ENCODE measurements at regions not wholly inside any gene's neighbourhood (a gene's known extent, or its start where the extent isn't known, plus 50 kb on each side); places are given as distances from the start of the nearest gene placed in this dataset.

- DNase-seq (ENCODE audit: low spot score) (no peak), ATAC-seq (no peak)
- Histone ChIP-seq H3K4me2 (no peak overlapping the region), H3K27ac (ENCODE audit: low read depth) (no peak overlapping the region), H4K20me1 (replicated peaks; ENCODE audit: insufficient read depth) (no peaks in the 10 kb centered on the region), H3K4me1 (ENCODE audit: insufficient read depth) (no peaks in the 10 kb centered on the region), H3K27me3 (ENCODE audit: insufficient read depth) (no peaks in the 10 kb centered on the region), H3K4me3 (no peak overlapping the region), H3K9me2 (ENCODE audit: insufficient read depth) (no peaks in the 10 kb centered on the region), H3K36me3 (ENCODE audit: insufficient read depth) (no peaks in the 10 kb centered on the region), H2AFZ (no peak overlapping the region), H3K79me2 (replicated peaks; ENCODE audit: insufficient read depth) (no peaks in the 10 kb centered on the region), H3F3A (replicated peaks; ENCODE audit: low read depth) (no peaks in the 10 kb centered on the region)
- peaks cover 5% of the 10 kb centered on the region; the same call in 2 of the 3 replicates for H3K9me3 Mint-ChIP-seq
- TF ChIP-seq ZNF462 (CRISPR knock-in tag; IDR thresholded peaks at IDR 0.05) (no peak), POLR2AphosphoS5 (IDR thresholded peaks at IDR 0.05; ENCODE audit: low read depth) (no peak), ZNF114 (CRISPR knock-in tag; IDR thresholded peaks at IDR 0.05) (no peak), STAT1 (IDR thresholded peaks at IDR 0.05; ENCODE audit: unreplicated experiment) (no peak), ETS1 (IDR thresholded peaks at IDR 0.05) (no peak), ZNF331 (CRISPR knock-in tag; IDR thresholded peaks at IDR 0.05; ENCODE audit: low read depth) (no peak), CREB1 (CRISPR knock-in tag; IDR thresholded peaks at IDR 0.05; ENCODE audit: low read depth) (no peak), EZH2phosphoT487 (IDR thresholded peaks at IDR 0.05; ENCODE audit: unreplicated experiment) (no peak), REST (IDR thresholded peaks at IDR 0.05; ENCODE audit: unreplicated experiment) (no peak), JUNB (IDR thresholded peaks at IDR 0.05; ENCODE audit: unreplicated experiment) (no peak)
- H3K4me3 Mint-ChIP-seq, result no peak overlapping the region
- H3K27ac Mint-ChIP-seq, result no peak overlapping the region
- no peaks in the 10 kb centered on the region; the same call in 2 of the 3 replicates for H3K4me1 Mint-ChIP-seq
- no peaks in the 10 kb centered on the region for H3K27me3 Mint-ChIP-seq (ENCODE audit: insufficient read depth, low read depth, poor library complexity)
- peaks cover 7% of the 10 kb centered on the region; the same call in 1 of the 3 replicates for H3K36me3 Mint-ChIP-seq (ENCODE audit: low read depth)
These were observed 1027.7 kb upstream of the ZEB2 start for GRCh38 chr2:145547620-145548019.

Data from GM23338 (cell line).